Gastroesophageal sphincter (tissue), 3 donors: ENCODE measurements at regions not wholly inside any gene's neighbourhood (a gene's known extent, or its start where the extent isn't known, plus 50 kb on each side); places are given as distances from the start of the nearest gene placed in this dataset.

Source experiments
- CTCF ChIP-seq, 4 experiments: fragments of 200-600 bp in 2 of 4; fragments of 450-650 bp in 2 of 4; sonication (generic) in 1 of 4; IDR thresholded peaks; one replicate each; pipeline ENCODE4 v1.5.1; 2017 to 2019; ENCODE audit warnings: antibody characterized with exemption in 4 of 4, mild to moderate bottlenecking in 2 of 4, moderate library complexity in 2 of 4
- POLR2A ChIP-seq, 2 donors: fragments of 450-650 bp; IDR thresholded peaks; one replicate each; pipeline ENCODE4 v1.6.1; 2017; ENCODE audit warnings: antibody characterized with exemption in 2 of 2, mild to moderate bottlenecking in 2 of 2, moderate library complexity in 1 of 2
- POLR2AphosphoS5 ChIP-seq: sonication (generic); formaldehyde crosslinking; IDR thresholded peaks from one replicate; pipeline ENCODE4 v1.6.1; 2017; ENCODE audit warnings: antibody characterized with exemption

GRCh38 chr1:223003549-223003948 lies 139.5 kb downstream of the TLR5 start:
- TF ChIP-seq CTCF (IDR thresholded peaks at IDR 0.05) (no peak), POLR2AphosphoS5 (no peak), POLR2A (IDR thresholded peaks at IDR 0.05) (no peak)
